Stimulated activated CD8-positive, alpha-beta memory T cell treated with anti-CD3 and anti-CD28 coated beads, Interleukin-4, amount 100 ng/mL, for 48 hours (primary cell): ENCODE measurements at regions not wholly inside any gene's neighbourhood (a gene's known extent, or its start where the extent isn't known, plus 50 kb on each side); places are given as distances from the start of the nearest gene placed in this dataset.

ENCODE experiments used
- DNase-seq: peaks from one replicate; pipeline ENCODE4 v3.0.0-alpha.2; 2020

- no peak for DNase-seq
Measured at GRCh38 chr14:96617635-96618034, 115.5 kb downstream of the PAPOLA start.

GRCh38 chr14:96622926-96623325 lies 120.7 kb downstream of the PAPOLA start:
- DNase-seq: no peak

GRCh38 chr14:96623676-96624484 lies 121.7 kb downstream of the PAPOLA start:
- no peak for DNase-seq

- DNase-seq: no peak
Measured at GRCh38 chr14:96624661-96625425, 122.7 kb downstream of the PAPOLA start.

- DNase-seq: no peak
Measured at GRCh38 chr14:96625426-96625985, 123.3 kb downstream of the PAPOLA start.

DNA sequence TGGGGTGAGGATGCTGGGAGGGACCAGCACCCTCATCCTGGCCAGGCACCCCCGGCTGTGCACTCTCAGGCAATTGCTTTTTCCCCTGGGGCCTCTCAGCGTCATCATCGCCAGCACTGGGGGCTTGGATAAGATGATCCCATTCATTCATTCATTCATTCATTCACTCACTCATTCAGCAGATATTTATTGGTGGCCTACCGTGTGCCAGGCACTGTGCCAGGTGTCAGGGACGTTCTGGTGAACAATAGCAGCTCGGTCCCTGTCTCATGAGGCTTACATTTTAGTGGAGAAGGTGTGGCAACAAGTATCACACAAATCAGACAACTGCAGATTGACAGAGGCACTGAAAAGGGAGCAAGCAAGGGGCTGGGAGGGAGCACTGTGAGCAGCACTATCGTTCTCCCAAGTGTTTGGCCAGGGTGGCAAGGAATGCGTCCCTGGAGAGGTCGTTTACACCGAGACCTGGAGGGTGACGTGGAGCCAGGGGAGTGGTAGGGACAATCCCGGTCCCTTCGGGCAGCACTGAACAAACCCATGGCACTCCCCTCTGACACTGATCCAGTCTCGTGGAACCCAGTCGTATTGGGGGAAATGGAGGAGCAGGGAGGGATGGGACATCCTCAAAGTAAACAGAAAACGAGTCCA lies 124.1 kb downstream of the PAPOLA start:
- no peak for DNase-seq

DNA sequence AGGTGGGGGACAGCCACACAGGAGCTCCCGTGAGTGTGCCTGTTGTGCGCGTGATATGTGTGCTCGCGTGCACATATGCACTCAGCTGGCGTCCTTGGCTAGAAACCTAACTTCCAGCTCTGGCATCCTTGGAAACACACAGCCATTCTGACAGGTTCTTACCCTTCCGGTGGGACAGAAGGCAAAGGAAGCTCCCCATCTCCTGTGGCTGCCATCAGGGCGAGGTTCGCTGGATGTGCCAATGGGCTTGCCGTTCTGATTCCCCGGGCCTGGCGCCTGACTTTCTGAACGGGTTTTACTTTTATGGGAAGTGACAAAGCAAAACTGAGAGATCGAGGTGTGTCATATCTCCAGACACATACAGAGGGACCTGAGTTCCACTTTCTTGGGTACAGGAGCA lies 124.7 kb downstream of the PAPOLA start:
- DNase-seq: peak; percentile 29

- no peak for DNase-seq
Measured at GRCh38 chr14:96627386-96627785, 125.2 kb downstream of the PAPOLA start.

DNA sequence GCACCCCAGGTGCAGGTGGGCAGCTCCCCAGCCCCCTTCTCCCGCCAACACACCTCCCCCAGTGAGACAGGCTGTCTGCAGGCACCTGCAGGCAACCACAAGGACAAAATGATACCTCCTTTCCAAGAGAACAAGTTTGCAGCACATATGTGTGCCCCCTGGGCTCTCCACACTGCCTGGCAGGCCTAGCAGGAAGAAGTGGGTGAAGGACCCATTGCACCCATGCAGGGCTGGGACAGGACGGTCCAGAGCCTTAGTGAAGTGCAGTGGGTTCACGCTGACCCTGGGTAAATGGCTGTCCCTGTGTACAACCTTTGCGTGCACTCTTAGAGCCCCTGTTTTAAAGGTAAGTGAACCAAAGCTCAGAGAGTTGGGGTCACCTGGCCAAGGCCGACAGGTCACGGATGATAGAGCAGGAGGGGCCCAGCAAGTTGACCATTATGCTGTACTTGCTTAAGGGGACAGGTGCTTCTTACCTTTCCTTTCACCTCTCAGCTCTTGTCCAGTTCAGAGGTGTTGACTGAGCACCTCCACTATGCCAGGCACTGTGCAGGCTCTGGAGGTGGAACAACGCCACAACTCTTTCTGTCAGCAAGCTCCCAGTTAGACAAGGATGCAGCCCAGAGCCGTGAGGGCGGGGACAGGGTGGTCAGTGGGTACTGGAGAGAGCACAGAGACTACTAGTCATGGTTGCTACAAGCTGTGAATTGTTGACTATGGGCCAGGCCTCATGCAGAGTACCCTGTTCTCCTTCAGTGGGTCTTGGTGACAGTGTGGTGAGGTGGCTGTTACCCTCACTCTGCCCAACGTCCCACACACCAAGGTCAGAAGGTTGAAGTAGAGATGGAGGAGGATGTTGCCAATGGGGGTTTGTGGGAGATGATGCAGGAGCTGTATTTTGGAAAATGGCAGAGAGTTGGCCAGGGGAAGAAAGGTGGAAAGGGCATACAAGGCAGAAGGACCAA lies 125.9 kb downstream of the PAPOLA start:
- no peak for DNase-seq

DNA sequence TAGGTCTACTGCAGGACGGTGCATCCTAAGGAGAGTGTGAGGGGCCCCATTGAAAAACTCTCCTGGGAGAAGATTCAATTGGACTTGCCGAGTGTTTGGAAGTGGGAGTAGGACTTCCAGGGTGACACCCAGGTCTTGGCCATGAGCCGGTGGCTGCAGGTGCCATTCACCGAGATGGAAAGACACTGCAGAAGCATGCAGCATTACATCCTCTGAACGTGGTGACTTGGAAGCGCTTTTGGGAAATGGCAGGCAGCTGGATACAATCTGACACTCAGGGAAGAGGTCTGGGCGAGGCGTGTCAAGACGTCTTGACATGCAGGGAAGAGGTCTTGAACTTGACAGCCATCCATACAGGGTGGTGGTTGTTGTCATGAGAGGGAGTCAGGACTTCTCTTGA lies 126.9 kb downstream of the PAPOLA start:
- no peak for DNase-seq

DNA sequence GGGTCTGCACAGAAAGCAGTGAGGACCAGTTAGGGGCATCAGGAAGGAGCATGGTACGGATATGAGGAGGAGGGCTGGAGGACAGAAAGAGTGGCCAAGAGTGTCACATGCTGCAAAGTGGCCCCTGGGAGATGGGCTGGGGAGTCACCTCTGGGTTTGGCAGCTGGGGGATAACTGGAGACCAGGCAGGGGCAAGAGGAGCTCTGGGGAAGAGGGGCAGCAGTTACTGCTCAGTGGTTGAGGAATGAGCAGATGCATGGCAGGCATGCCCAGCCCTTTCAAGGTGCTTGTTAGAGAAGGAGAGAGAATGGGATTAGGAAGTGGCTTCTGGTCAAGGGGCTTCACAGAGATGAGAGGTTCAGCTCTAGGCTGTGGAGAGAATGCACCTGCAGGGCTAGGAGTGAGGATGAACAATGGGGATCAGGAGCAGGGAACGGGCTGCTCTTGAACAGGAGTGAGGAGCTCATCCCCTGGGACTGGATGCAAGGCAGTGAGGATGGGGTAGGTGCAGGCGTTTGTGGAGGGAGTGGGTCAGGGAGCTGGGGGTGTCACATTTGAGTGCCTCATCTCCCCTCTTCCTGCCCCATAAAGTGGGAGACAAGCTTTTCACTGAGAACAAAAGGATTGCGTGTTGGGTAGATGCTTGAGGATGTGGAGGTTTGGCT lies 127.5 kb downstream of the PAPOLA start:
- DNase-seq: no peak

GRCh38 chr14:96630281-96630680 lies 128.1 kb downstream of the PAPOLA start:
- no peak for DNase-seq

DNA sequence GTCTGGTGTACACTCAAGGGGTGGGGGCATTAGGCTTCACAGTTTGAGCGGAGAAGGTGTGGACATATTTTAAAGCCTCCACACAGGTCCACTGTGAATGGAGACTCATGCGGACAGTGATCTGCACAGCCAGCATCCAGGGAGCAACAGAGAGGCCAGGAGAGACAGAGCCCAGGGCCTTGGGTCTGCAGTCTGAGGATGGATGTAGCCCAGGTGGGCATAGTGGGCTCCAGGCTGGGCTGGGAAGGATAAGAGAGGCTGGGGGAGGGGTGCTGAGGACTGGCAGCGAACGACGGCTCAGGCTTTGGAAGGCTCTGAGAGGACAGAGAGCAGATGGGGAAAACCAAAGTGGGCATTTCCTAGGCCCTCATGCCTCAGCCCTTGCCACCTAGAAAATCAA lies 128.8 kb downstream of the PAPOLA start:
- DNase-seq: no peak

DNA sequence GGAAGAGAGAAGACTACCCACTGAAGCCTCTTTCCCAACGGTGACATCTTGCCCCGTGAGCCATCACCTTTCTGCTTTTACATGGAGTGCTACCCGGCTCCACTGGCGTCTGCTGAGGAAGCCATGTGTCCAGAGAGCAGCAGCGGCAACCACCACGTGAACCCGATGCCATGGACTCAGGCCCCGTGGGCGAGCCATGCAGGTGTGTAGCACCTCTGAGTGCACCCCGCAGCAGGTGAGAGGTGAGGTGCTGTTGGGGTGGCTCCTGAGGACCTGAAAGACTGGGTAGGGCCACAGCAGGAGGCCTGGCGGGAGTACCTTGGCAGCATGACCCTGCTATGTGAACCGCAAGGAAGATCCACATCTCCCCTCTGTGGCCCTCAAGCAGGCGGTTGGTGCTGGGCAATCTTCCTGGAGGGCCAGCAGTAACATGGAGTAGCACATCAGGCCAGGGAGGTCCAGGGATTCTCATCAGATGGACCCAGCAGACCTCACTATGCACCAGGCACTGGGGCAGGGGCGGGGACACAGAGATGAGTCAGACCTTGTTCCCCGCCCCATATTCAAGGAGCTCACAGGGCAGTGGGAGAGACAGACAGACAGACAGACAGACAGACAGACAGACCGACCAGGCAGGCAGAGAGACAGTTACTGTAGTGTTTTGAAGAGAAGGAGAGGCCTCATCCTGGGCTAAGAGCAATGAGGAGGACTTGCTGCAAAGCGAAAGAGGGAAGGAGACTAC lies 129.6 kb downstream of the PAPOLA start:
- no peak for DNase-seq

DNA sequence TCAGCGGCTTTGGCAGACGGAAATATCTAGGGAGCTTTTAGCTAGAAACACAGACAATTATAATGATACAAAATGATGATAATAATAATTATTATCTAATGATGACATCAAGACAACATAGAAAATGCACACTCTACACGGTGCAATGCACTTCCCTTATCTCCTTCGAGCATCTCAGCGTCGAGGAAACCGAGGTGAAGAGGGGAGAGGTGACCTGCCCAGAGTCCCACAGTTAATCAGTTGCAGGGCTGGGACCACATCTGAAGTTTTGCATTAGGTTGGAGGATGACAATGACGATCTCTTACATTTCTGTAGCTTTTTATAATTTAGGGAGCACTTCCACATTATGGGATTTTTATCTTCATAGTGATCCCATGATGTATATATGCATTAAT lies 130.2 kb downstream of the PAPOLA start:
- no peak for DNase-seq

DNA sequence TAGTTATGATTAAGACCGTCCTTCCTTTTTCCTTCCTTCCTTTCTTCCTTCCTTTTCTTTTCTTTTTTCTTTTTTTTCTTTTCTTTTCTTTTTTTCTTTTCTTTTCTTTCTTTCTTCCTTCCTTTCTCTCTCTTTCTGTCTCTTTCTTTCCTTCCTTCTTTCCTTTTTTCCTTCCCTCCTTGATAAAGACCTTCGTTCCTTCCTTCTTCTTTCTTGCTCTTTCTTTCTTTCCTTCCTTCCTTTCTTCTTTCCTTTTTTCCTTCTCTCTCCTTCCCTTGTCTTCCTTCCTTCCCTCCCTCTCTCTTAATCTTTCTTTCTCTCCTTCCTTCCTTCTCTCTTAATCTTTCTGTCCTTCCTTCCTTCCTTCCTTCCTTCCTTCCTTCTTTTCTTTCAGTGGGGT lies 130.9 kb downstream of the PAPOLA start:
- no peak for DNase-seq

- DNase-seq: no peak
Measured at GRCh38 chr14:96634481-96634880, 132.3 kb downstream of the PAPOLA start.

DNA sequence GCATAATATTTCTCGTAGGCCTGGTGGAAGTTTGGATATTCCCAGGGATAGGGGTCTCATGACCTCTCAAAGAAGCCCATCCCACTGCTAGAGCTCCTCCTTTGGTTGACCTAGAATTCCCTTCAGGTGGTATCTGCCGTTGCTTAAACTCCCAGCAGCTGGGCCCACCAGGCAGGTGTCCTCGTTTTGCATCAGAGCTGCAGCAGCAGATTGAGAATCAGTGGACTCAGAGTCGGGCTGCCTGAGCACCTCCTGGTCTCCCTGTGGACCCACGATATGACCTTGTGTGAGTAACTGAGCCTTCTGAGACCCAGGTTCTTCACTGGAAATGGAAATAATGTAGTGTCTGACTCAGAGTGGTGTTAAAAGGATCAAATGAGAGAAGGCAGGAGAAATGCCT lies 132.7 kb downstream of the PAPOLA start:
- DNase-seq: no peak

GRCh38 chr14:96635850-96636249 lies 133.7 kb downstream of the PAPOLA start:
- DNase-seq: no peak

DNA sequence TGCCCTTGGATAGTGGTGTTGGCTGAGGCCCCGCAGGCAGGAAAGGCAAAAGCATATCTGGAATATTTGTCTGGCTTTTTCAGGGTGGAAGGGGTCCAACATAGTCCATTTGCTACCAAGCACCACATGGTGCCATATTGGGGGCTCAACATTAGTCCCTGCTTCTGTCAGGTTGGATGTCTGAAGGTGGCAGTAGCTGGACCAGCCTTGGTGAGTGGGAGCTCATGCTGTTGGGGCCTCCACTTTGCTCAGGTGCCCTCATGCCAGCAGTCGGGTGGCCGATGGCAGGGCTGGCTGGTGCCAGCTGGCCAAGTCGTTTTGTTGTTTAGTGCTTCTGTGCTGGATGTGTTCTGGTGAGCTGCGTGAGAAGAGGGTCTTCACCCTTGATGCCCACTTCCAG lies 135.3 kb downstream of the PAPOLA start:
- no peak for DNase-seq
